GM12872 (cell line): ENCODE measurements at regions not wholly inside any gene's neighbourhood (a gene's known extent, or its start where the extent isn't known, plus 50 kb on each side); places are given as distances from the start of the nearest gene placed in this dataset.

Experiments
- TF ChIP-seq, protein P1 (sequence below): IDR thresholded peaks from 3 replicates; pipeline ENCODE4 v1.5.1; 2011; ENCODE audit warnings: low read depth, mild to moderate bottlenecking, low read length, moderate library complexity; ENCODE audit not compliant: insufficient read depth

DNA sequence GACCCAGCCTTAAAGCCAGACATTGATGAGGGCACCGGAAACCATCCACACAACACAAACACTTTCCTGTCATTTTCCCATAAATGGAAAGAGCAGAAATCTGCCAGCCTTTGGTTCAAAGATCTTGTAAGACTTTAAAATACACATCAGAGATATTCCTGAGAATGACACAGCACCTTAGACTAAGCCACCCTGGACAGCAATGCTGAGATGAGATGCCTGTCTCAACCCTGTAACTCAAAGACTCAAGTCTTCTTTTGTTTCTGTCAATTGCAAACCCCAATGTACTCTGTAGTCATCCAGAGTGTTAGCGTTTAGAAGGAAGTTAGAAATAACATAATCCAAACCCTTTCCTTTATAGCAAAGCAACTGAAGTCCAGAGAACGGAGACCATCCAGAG is 119.2 kb downstream of the CCNA1 start:
- TF ChIP-seq, protein P1, sequence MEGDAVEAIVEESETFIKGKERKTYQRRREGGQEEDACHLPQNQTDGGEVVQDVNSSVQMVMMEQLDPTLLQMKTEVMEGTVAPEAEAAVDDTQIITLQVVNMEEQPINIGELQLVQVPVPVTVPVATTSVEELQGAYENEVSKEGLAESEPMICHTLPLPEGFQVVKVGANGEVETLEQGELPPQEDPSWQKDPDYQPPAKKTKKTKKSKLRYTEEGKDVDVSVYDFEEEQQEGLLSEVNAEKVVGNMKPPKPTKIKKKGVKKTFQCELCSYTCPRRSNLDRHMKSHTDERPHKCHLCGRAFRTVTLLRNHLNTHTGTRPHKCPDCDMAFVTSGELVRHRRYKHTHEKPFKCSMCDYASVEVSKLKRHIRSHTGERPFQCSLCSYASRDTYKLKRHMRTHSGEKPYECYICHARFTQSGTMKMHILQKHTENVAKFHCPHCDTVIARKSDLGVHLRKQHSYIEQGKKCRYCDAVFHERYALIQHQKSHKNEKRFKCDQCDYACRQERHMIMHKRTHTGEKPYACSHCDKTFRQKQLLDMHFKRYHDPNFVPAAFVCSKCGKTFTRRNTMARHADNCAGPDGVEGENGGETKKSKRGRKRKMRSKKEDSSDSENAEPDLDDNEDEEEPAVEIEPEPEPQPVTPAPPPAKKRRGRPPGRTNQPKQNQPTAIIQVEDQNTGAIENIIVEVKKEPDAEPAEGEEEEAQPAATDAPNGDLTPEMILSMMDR: no peak

DNA sequence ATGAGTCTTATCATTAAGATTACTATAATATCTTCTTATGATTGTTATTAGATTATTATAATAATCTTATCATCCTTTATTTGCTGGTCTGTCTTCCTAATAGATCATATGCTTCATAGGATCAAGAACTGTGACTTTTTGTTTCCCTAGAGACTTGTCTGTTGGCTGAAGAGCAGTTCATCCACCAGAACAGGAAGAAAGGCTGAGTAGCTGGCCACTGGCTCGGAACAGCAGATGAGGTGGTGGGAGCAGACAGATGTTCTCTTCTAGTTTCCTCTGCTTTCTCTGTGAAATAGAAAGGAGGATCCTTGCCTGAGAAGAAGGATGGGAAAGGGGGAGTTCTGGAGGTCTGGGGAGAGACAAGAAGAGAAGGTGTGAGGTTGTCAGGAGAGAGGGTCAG is 120.0 kb downstream of the CCNA1 start:
- TF ChIP-seq, protein P1: no peak

DNA sequence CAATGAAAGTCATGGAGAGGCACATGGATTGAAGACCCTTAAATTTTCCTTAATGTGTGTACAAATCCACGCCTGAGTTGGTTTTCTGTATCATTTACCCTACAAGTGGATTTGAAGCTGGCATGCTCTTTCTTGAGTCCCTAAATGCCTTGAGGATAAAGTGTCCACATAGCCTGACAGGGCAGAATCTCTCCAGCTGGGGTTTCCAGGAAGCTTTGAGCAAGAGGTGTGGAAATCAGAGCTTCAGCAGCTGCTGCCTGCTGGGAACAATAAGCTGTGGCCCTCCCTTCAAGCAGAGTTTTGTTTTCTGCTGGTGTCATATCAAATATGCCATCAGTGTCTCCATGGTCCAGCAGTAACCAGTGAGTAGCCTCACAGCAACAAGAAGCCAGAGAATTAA is 120.3 kb upstream of the SERTM1 start:
- TF ChIP-seq, protein P1: no peak

DNA sequence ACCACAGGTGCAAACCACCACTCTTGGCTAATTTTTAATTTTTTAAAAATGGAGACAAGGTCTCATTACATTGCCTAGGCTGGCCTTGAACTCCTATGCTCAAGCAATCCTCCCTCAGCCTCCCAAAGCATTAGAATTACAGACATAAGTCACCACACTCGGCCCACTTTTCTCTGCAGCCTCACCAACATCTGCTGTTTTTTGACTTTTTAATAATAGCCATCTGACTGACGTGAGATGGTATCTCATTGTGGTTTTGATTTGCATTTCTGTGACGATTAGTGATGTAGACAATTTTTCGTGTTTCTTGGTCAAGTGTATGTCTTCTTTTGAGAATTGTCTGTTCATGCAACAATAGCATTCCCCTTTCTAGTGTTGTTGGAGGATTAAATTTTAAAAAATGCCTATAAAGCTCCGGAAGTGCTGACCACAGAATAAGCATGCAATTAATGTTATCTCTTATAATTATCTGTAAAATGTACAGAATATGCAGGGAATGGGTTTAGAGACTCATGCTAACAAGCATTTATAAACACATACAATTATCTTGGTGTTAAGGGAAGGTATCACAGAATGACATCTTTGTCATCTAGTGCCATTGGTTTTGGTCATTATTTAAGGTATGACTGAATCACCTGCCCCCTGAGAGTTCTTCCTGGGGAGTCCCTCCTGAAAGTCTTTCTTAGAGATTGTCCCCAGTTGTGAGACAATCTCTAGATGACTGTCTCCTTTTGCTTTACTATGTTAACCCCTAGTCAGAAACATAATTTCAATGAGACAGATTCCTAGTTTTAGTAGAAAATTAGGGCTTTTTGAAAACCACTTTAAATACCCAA is 118.5 kb upstream of the SERTM1 start:
- TF ChIP-seq, protein P1: no peak

DNA sequence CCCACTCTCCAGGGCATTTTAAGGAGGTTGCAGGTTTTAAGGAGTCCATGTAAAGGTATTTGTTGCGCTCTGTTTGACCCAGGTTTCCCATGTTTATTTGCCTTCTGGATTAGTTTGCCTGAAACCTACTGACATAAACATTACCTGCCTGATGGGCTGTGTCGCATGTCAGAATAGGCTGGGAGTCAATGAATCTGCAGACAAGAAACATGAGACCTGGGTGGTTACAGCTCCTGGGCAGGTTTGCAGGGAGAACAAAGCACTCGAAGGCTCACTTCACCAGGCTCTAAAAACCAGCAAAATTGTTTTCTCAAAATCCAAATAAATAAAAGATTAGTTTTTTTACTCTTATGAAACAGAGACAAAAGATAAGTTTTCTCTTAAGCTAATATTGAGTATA is 114.4 kb upstream of the SERTM1 start:
- TF ChIP-seq, protein P1: no peak

DNA sequence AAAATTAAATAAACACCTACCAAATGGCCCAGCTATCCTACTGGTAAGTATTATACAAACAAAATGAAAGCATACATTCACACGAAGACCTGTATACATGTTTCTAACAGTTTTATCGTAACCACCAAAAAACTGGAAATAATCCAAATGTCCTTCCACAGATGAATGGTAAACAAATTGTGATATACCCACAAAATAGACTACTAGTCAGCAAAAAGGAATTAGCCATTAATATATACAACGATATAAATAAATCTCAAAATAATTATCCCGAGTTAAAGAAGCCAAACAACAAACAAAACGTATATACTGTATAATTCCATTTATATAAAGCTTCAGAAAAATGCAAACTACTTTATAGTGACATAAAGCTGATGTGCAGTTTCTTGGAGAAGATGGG is 106.3 kb upstream of the SERTM1 start:
- TF ChIP-seq, protein P1: no peak

DNA sequence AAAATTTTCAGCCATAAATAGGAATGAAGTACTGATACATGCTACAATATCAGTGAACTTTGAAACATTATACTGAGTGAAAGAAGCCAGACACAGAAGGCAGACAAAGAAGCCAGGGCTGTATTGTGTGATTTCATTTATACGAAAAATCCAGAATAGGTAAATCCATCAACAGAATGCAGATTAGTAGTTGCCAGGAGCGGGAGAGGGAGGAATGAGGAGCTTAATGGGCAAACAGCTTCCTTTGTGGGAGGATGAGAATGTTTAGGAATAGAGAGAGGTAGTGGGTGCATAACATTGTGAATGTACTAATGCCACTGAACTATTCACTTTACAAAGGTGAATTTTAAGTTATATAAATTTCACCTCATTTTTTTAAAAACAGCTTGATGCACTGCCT is 103.3 kb upstream of the SERTM1 start:
- TF ChIP-seq, protein P1: no peak
